Activated CD4-positive, alpha-beta T cell treated with anti-CD3 and anti-CD28 coated beads, Interleukin-2, amount 50 U/mL, for 1 hour (primary cell): ENCODE measurements at regions not wholly inside any gene's neighbourhood (a gene's known extent, or its start where the extent isn't known, plus 50 kb on each side); places are given as distances from the start of the nearest gene placed in this dataset.

Source experiments
- DNase-seq: peaks from one replicate; pipeline ENCODE4 v3.0.0-alpha.2; 2020

GRCh38 chr13:21967871-21968270, 297.0 kb downstream of the FGF9 start:
- no peak for DNase-seq

GRCh38 chr13:21970172-21970571, 299.3 kb downstream of the FGF9 start:
- DNase-seq: no peak

DNA sequence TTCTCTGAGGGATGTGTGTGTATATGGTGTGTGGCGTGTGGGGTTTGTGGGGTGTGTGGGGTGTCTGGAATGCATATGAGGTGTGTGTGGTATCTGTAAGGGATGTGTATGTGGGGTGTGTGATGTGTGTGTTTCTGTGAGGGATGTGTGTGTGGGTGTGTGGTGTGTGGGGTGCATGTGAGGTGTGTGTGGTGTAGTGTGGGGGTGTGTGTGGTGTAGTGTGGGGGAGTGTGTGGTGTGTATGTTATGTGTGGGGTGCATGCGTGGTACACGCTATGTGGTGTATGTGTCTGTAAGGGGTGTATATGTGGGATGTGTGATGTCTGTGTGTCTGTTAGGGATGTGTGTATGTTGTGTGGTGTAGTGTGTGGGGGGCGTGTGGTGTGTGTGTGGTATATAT, 300.0 kb downstream of the FGF9 start:
- no peak for DNase-seq

GRCh38 chr13:21971662-21972621, 301.1 kb downstream of the FGF9 start:
- no peak for DNase-seq

GRCh38 chr13:21973437-21974125, 302.7 kb downstream of the FGF9 start:
- no peak for DNase-seq

DNA sequence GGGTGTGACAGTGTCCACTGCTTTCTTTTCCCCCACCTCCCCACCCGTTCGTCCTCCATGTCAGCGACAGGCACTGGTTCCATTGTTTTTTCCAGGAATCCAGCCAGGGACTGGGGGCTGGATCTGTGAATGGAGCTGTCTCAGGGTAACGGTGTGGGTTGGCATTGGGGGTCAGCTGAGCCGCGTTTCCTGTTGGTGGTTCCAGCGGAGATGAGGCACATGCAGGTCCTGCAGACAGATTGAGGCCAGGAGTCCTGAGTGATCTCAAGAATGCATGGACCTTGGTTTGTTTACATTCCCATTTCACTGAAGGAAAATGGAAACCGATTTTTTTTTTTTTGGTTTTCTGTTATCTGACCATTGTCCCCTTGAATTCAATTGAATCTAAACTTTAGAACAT, 303.9 kb downstream of the FGF9 start:
- no peak for DNase-seq

DNA sequence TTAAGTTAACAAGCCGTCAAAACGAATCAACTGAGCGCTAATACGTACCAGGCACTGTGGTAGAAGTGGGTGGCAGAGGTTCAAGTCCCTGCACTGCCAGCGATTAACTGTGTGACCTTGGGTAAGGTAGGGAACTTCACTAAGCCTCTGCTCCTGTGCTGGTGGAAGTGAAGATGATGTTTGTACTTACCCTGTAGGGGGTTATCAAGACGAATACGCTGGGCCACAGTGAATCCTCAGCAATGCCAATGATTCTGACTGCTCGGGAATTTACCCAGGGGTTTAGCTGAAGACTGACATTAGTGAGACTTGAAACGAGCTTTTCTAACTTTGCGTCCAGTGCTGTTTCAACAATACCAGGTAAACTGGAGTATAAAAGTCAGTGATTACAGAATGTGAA, 305.3 kb downstream of the FGF9 start:
- DNase-seq: no peak

GRCh38 chr13:21979161-21979806, 308.4 kb downstream of the FGF9 start:
- no peak for DNase-seq

GRCh38 chr13:21980049-21980448, 309.2 kb downstream of the FGF9 start:
- DNase-seq: no peak

DNA sequence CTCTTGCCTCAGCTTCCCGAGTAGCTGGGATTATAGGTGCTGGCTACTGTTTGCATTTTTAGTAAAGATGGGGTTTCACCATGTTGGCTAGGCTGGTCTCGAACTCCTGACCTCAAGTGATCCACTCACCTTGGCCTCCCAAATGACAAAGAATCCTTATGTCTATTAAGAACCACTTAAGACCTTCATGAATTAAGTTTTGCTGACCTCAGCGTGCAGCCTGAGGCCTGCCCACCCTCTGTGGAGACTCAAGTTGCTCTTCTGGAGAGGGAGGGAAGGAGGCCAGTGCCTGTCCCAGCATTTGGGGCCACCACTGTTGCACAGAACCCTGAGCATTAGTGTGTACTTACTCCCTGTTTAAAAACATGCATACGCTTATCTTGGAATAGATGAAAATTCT, 313.3 kb downstream of the FGF9 start:
- DNase-seq: no peak

- no peak for DNase-seq
These were observed 315.7 kb downstream of the FGF9 start for GRCh38 chr13:21986602-21987001.

DNA sequence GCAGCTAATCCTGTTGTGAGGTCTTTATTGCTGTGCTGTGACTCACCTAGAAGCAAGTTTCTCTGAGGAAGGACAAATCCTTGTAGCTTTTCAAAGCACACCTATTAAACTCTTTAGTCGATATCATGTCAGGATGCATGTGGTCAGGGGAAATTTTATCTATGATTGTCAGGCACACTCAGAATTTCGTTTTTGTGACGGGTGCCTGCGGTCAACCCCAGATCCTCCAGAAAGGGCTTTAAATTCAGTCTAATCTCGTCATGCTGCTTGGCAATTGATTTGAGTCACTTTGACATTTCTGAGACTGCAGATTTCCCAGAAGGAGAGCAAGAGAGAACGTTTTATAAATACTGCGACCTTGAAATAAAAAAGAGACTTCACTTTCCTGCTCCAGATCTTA, 316.9 kb downstream of the FGF9 start:
- DNase-seq: no peak

GRCh38 chr13:21988624-21989023, 317.8 kb downstream of the FGF9 start:
- no peak for DNase-seq

DNA sequence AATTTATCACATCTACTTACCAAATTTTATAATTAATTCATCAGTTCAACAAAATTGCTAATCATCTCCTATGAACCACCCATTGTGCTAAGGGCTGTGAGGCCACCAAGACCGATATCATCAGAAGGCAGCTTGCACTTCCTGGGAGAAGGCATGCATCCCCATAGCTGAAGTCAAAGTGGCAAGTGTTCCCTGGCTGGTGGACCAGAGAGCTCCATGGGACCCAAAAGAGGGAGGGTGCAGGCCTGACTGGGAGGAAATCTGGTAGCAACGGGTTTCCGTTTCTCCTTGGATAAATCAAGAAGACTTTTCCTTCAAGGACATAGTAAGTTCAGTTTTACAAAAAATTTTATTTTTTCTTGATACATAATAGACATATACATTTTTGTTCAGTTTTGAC, 325.2 kb downstream of the FGF9 start:
- DNase-seq: no peak

GRCh38 chr13:21997726-21998125, 326.9 kb downstream of the FGF9 start:
- no peak for DNase-seq

- no peak for DNase-seq
These were observed 327.6 kb downstream of the FGF9 start for GRCh38 chr13:21998279-21998990.

DNA sequence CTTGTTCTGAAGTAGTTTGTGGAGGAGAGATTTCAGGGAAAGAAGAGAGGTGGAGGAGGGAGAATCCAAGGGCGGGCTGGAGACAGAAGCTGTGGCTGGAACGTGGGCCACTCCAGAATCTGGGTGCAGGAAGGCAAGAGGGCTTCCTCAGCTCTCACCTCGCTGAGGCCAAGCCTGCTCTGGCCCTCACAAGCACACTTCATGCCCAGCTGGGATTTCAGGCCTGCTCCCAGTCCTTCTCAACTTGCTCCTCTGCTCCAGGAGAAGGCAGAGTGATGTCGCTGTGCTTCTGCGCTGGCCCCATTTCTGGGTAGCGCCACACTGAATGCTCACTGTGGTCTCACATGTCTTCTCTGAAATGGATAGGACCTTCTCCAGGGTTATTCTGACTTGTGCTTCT, 328.8 kb downstream of the FGF9 start:
- no peak for DNase-seq

- no peak for DNase-seq
These were observed 329.3 kb downstream of the FGF9 start for GRCh38 chr13:22000191-22000590.

DNA sequence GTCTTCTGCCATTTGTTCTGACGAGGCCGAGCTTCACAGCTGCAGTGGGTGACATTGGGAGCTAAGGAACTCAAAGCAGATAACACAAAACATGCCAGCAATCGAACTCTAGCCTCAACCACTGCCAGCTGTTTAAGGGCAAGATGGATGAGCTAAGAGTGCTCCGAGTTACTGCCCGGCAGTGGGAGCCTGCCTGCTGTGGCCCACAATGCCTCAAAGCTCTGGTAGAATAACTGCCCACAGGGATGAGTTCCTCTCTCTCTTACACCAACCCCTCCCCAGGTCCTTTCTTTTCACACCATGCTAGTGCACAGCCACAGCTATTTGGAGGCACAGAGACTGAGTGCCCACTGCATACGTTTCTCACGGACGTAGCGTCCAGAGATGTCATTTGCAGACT, 330.5 kb downstream of the FGF9 start:
- no peak for DNase-seq

DNA sequence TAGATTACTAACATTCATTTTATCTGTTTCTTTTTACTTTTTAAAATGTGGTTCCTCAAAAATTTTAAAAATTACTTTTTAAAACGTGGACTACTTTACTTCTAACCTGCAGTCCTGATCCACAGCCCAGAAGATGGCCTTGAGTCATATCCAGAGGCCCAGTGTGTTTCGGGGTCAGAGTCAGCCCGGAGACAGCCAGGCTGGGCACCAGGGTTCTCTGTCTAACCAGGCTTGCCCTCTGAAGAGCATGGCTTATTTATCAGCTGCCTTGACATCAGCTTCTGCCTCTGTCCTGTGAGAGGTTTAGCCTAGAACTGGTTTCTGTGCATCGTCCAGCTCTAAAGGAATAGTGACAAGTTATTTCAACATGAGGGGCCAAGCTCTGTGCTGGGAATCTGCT, 332.0 kb downstream of the FGF9 start:
- no peak for DNase-seq

- no peak for DNase-seq
These were observed 338.6 kb downstream of the FGF9 start for GRCh38 chr13:22009500-22009899.

DNA sequence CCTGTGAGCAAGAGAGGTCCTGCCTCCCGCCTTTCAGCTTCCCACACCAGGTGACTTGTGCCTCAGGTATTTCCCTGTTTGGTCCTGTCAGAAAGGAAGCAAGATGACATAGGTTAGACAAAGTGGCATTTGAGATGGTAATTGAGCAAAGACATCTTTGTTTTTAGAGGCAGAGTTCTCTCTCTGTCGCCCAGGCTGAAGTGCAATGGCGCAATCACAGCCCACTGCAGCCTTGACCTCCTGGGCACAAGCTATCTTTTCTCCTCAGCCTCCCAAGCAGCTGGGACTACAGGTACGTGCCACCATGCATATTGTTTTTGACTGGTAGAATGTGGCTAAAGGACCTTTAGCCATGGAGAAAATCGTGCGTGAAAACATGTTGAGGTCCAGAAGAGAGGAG, 339.1 kb downstream of the FGF9 start:
- no peak for DNase-seq

DNA sequence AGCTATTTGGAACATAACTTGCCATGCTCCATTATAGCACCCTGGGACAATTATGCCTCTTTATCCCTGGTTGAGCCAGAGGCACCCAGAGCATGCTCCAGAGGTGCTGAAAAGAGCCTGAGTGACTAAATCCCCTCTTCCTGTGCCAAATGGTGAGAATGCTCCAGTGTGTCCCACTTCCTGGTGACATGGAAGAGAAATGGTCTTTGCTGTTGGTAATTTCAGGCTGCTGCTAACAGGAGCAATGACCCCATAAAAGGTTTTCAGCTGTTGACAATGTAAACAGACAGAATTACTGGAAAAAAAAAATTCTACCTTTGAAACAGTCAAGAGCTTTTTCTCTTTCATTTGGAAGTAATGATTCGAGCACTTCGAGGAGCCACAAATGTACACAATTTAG, 341.8 kb downstream of the FGF9 start:
- DNase-seq: no peak
